MM.1S (cell line): ENCODE measurements at regions not wholly inside any gene's neighbourhood (a gene's known extent, or its start where the extent isn't known, plus 50 kb on each side); places are given as distances from the start of the nearest gene placed in this dataset.

Experiments
- EZH2 ChIP-seq: fragments of 300-600 bp; sonication (generic); optimal IDR thresholded peaks from 2 replicates; pipeline ENCODE3; 2017; ENCODE audit warnings: low read depth, mild to moderate bottlenecking, antibody characterized with exemption, low read length, mixed read lengths
- EZH2phosphoT487 ChIP-seq: fragments of 300-600 bp; sonication (generic); IDR thresholded peaks from 2 replicates; pipeline ENCODE4 v1.6.1; 2018; ENCODE audit warnings: antibody characterized with exemption, low read length
- TF ChIP-seq, protein P1 (sequence below): fragments of 300-600 bp; sonication (generic); IDR thresholded peaks from 2 replicates; pipeline ENCODE4 v1.5.1; 2016; ENCODE audit warnings: antibody characterized with exemption, low read length, mixed read lengths

DNA sequence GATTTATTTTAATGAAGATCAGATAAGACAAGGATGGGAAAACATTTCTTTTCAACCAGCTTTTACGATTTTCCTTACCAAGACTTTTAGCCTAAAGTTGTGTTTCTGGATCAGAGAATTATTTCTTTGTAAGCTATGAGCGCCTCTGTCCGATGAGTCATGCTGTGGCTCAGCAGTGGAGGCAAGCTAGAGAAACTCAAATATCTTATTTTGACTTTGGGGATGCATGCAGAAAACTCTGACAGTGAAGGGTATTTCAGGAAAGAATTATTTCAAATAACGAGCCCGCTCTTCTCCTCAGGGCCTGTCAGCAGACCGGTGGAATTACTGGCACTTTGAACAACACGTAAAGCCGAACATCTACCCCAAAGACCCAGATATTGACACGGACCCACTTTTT lies 77.9 kb upstream of the OR5AK2 start:
- TF ChIP-seq, protein P1, sequence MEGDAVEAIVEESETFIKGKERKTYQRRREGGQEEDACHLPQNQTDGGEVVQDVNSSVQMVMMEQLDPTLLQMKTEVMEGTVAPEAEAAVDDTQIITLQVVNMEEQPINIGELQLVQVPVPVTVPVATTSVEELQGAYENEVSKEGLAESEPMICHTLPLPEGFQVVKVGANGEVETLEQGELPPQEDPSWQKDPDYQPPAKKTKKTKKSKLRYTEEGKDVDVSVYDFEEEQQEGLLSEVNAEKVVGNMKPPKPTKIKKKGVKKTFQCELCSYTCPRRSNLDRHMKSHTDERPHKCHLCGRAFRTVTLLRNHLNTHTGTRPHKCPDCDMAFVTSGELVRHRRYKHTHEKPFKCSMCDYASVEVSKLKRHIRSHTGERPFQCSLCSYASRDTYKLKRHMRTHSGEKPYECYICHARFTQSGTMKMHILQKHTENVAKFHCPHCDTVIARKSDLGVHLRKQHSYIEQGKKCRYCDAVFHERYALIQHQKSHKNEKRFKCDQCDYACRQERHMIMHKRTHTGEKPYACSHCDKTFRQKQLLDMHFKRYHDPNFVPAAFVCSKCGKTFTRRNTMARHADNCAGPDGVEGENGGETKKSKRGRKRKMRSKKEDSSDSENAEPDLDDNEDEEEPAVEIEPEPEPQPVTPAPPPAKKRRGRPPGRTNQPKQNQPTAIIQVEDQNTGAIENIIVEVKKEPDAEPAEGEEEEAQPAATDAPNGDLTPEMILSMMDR = no peak
- TF ChIP-seq EZH2phosphoT487 (no peak), EZH2 (no peak)
